Loucy (cell line): ENCODE measurements at regions not wholly inside any gene's neighbourhood (a gene's known extent, or its start where the extent isn't known, plus 50 kb on each side); places are given as distances from the start of the nearest gene placed in this dataset.
"Not testable (repeated sequence)": the region's sequence is repeated elsewhere in the genome, so short reads cannot be mapped to it uniquely, and the experiment has no call there.

ENCODE experiments used
- H2AFZ ChIP-seq: fragments of 200-600 bp; sonication (generic); 2 replicates; pipeline ENCODE4 v1.6.0; 2016; ENCODE audit warnings: antibody characterized with exemption, mild to moderate bottlenecking, low read length, moderate library complexity
- H3F3A ChIP-seq: fragments of 200-600 bp; 2 replicates; pipeline ENCODE4 v1.6.0; 2016; ENCODE audit warnings: antibody characterized with exemption, low read depth, mild to moderate bottlenecking
- H3K27me3 ChIP-seq: fragments of 200-600 bp; sonication (generic); 2 replicates; pipeline ENCODE4 v1.6.1; 2014; ENCODE audit warnings: low read length, mild to moderate bottlenecking; ENCODE audit not compliant: insufficient read depth, poor library complexity, severe bottlenecking
- H3K36me3 ChIP-seq: fragments of 200-600 bp; sonication (generic); 2 replicates; pipeline ENCODE4 v1.6.1; 2016; ENCODE audit warnings: low read length; ENCODE audit not compliant: insufficient read depth
- H3K4me1 ChIP-seq: fragments of 200-600 bp; sonication (generic); 2 replicates; pipeline ENCODE4 v1.5.1; 2014; ENCODE audit warnings: low read length, mild to moderate bottlenecking; ENCODE audit not compliant: insufficient read depth, poor library complexity, severe bottlenecking
- H3K4me2 ChIP-seq: fragments of 200-600 bp; sonication (generic); 2 replicates; pipeline ENCODE4 v1.6.0; 2014; ENCODE audit warnings: antibody characterized with exemption, low read length, low read depth, mild to moderate bottlenecking; ENCODE audit not compliant: poor library complexity, severe bottlenecking
- H3K4me3 ChIP-seq: fragments of 200-600 bp; sonication (generic); 2 replicates; pipeline ENCODE4 v1.5.1; 2014; ENCODE audit warnings: low read length, mild to moderate bottlenecking, mixed read lengths; ENCODE audit not compliant: poor library complexity, severe bottlenecking
- H3K79me2 ChIP-seq: fragments of 200-600 bp; sonication (generic); 2 replicates; pipeline ENCODE4 v1.6.1; 2014; ENCODE audit warnings: low read length; ENCODE audit not compliant: insufficient read depth
- H3K9ac ChIP-seq: fragments of 200-600 bp; sonication (generic); 2 replicates; pipeline ENCODE4 v1.6.0; 2014; ENCODE audit warnings: mild to moderate bottlenecking, low read depth, low read length, moderate library complexity; ENCODE audit not compliant: poor library complexity, severe bottlenecking
- H3K9me2 ChIP-seq: fragments of 200-600 bp; sonication (generic); replicated peaks from 2 replicates; pipeline ENCODE4 v1.6.1; 2016; ENCODE audit warnings: low read depth, low read length, mixed read lengths
- H3K9me3 ChIP-seq: fragments of 200-600 bp; sonication (generic); 2 replicates; pipeline ENCODE4 v1.6.1; 2014; ENCODE audit warnings: mild to moderate bottlenecking, antibody characterized with exemption, low read length, low read depth; ENCODE audit not compliant: insufficient read depth
- H4K20me1 ChIP-seq: fragments of 200-600 bp; sonication (generic); 2 replicates; pipeline ENCODE4 v1.6.0; 2014; ENCODE audit warnings: antibody characterized with exemption, low read length, mild to moderate bottlenecking; ENCODE audit not compliant: insufficient read depth, poor library complexity, severe bottlenecking
- EZH2phosphoT487 ChIP-seq: fragments of 200-600 bp; IDR thresholded peaks from 2 replicates; pipeline ENCODE4 v1.6.1; 2018; ENCODE audit warnings: antibody characterized with exemption, mild to moderate bottlenecking, moderate library complexity, borderline replicate concordance
- TF ChIP-seq, protein P1 (sequence below): fragments of 200-600 bp; sonication (generic); conservative IDR thresholded peaks from 2 replicates; pipeline ENCODE4 v1.5.1; 2014; ENCODE audit warnings: mild to moderate bottlenecking, antibody characterized with exemption, low read length

DNA sequence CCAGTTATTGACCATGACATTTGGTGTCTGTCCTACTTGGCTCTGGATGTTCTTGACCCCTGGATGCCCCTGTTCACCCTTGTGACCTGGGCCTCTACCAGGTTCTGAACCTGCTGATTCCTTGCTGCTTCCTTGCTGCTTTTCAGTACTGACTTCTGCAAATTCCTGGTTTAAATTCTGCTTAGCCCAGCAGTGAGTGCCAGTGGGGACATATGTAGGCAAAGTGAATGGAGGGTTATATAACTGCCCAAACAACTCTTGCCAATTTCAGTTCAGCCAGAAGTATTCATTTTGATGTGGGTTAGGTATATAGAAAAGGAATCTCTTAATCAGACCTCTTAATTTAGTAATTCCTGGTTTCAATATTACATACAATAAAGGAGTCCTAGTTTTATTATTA is 220.6 kb downstream of the TAF11L14 start:
- Histone ChIP-seq H4K20me1 (no peaks in the 10 kb centered on the region), H3K4me1 (no peaks in the 10 kb centered on the region), H2AFZ (no peak overlapping the region), H3K9me3 (no peaks in the 10 kb centered on the region), H3F3A (no peaks in the 10 kb centered on the region), H3K4me2 (no peak overlapping the region), H3K9me2 (no peaks in the 10 kb centered on the region), H3K79me2 (no peaks in the 10 kb centered on the region), H3K9ac (no peak overlapping the region), H3K4me3 (no peak overlapping the region), H3K27me3 (no peaks in the 10 kb centered on the region), H3K36me3 (no peaks in the 10 kb centered on the region)
- no peak for TF ChIP-seq EZH2phosphoT487

DNA sequence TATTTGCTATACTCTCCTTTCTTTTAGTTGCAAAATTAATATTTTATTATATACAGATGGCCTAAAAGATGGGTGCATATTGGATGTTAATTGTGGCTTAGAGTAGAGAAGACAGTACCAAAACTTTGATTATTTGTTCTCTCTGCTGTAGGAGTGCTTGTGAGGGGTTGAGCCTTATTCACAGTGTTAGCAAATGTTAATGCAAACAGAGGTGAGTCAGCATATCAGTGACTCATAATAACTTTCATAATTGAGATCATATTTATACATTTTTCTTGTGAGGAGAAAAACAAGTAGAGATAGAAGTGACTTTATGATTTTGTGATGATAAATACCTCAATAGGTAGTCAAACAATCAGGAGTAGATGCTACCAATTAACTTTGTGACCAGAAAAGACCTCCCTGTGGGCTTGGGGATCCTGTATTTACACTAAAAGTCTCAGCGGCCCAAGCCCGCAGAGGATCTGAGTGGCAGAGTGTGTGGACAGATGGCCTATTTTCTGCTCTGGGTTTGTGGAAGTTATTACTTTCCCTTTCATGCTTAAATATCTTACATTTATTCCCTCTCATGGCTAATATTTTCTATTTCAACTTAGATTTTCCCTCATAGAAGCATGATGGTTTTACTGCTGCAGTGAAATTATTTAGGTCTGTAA is 226.5 kb downstream of the TAF11L14 start:
- H3K36me3 ChIP-seq: no peaks in the 10 kb centered on the region

DNA sequence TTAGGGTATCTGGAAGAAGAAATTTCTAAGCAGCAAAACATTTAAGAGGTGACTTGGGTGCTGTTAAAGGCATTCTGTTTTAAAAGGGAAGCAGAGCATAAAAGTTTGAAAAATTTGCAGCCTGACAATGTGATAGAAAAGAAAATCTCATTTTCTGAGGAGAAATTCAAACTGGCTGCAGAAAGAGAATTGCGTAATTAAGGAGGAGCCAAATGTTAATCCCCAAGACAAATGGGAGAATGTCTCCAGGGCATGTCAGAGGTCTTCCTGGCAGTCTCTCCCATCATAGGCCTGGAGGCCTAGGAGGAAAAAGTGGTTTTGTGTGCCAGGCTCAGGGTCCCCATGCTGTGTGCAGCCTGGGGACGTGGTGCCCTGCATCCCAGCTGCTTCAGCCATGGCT is 230.6 kb downstream of the TAF11L14 start:
- not testable (repeated sequence) for H3K79me2 ChIP-seq, H3K4me1 ChIP-seq, H3K9ac ChIP-seq, H3K27me3 ChIP-seq, H3F3A ChIP-seq, H3K9me3 ChIP-seq, H4K20me1 ChIP-seq, H3K9me2 ChIP-seq, H2AFZ ChIP-seq, H3K36me3 ChIP-seq, H3K4me2 ChIP-seq, H3K4me3 ChIP-seq

More for the DNA sequence above, 226.5 kb downstream of the TAF11L14 start:
- no peak for TF ChIP-seq EZH2phosphoT487
- TF ChIP-seq, protein P1, sequence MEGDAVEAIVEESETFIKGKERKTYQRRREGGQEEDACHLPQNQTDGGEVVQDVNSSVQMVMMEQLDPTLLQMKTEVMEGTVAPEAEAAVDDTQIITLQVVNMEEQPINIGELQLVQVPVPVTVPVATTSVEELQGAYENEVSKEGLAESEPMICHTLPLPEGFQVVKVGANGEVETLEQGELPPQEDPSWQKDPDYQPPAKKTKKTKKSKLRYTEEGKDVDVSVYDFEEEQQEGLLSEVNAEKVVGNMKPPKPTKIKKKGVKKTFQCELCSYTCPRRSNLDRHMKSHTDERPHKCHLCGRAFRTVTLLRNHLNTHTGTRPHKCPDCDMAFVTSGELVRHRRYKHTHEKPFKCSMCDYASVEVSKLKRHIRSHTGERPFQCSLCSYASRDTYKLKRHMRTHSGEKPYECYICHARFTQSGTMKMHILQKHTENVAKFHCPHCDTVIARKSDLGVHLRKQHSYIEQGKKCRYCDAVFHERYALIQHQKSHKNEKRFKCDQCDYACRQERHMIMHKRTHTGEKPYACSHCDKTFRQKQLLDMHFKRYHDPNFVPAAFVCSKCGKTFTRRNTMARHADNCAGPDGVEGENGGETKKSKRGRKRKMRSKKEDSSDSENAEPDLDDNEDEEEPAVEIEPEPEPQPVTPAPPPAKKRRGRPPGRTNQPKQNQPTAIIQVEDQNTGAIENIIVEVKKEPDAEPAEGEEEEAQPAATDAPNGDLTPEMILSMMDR: no peak
- no peak overlapping the region for H3K4me3 ChIP-seq
- no peak overlapping the region for H2AFZ ChIP-seq
- H3F3A ChIP-seq: no peaks in the 10 kb centered on the region
- no peak overlapping the region for H3K4me2 ChIP-seq
- H4K20me1 ChIP-seq: no peaks in the 10 kb centered on the region
- H3K9ac ChIP-seq: no peak overlapping the region
- no peaks in the 10 kb centered on the region for H3K79me2 ChIP-seq
- no peaks in the 10 kb centered on the region for H3K4me1 ChIP-seq
- H3K27me3 ChIP-seq: no peaks in the 10 kb centered on the region
- no peaks in the 10 kb centered on the region; the same call in 1 of the 2 replicates for H3K9me3 ChIP-seq
- H3K9me2 ChIP-seq: no peaks in the 10 kb centered on the region

DNA sequence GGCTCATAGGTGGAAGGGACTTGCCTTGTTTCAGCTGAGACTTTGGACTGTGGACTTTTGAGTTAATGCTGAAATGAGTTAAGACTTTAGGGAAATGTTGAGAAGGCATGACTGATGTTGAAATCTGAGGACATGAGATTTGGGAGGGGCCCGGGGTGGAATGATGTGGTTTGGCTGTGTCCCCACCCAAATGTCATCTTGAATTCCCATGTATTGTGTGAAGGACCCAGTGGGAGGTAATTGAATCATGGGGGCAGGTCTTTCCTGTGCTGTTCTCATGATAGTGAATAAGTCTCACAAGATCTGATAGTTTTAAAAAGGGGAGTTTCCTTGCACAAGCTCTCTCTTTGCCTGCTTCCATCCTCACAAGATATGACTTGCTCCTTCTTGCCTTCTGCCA is 231.7 kb downstream of the TAF11L14 start:
- H3K9ac ChIP-seq, H3K79me2 ChIP-seq, H3K27me3 ChIP-seq, H3K4me2 ChIP-seq, H3F3A ChIP-seq, H4K20me1 ChIP-seq, H3K9me2 ChIP-seq, H3K9me3 ChIP-seq, H2AFZ ChIP-seq, H3K36me3 ChIP-seq, H3K4me3 ChIP-seq, H3K4me1 ChIP-seq: not testable (repeated sequence)
